H9 (cell line): ENCODE measurements at regions not wholly inside any gene's neighbourhood (a gene's known extent, or its start where the extent isn't known, plus 50 kb on each side); places are given as distances from the start of the nearest gene placed in this dataset.

ENCODE experiments used
- DNase-seq: peaks from one replicate; pipeline ENCODE4 v3.0.0-alpha.2; 2017
- H2AFZ ChIP-seq: one replicate; pipeline ENCODE4 v1.6.1; 2013; ENCODE audit warnings: mild to moderate bottlenecking, low read length, control low read depth, moderate library complexity
- H2AK5ac ChIP-seq: 2 replicates; pipeline ENCODE4 v1.6.1; 2013; ENCODE audit warnings: low read length, control low read depth, mixed read lengths; ENCODE audit not compliant: insufficient read length
- H2BK120ac ChIP-seq: one replicate; pipeline ENCODE4 v1.6.1; 2013; ENCODE audit warnings: low read depth, mild to moderate bottlenecking, low read length, control low read depth, inconsistent platforms; ENCODE audit not compliant: poor library complexity, severe bottlenecking
- H2BK12ac ChIP-seq: 2 replicates; pipeline ENCODE4 v1.6.1; 2013; ENCODE audit warnings: low read length, control low read depth, mixed read lengths, low read depth; ENCODE audit not compliant: insufficient read length
- H2BK15ac ChIP-seq: 2 replicates; pipeline ENCODE4 v1.6.1; 2013; ENCODE audit warnings: low read depth, low read length, control low read depth
- H2BK20ac ChIP-seq: one replicate; pipeline ENCODE4 v1.6.1; 2013; ENCODE audit warnings: low read depth, mild to moderate bottlenecking, low read length, control low read depth, inconsistent platforms; ENCODE audit not compliant: poor library complexity, severe bottlenecking
- H2BK5ac ChIP-seq: 2 replicates; pipeline ENCODE4 v1.6.1; 2013; ENCODE audit warnings: low read length, control low read depth, mixed read lengths; ENCODE audit not compliant: insufficient read length
- H3K14ac ChIP-seq: 2 replicates; pipeline ENCODE4 v1.6.1; 2013; ENCODE audit warnings: low read length, control low read depth; ENCODE audit not compliant: insufficient read depth
- H3K18ac ChIP-seq: 2 replicates; pipeline ENCODE4 v1.6.1; 2013; ENCODE audit warnings: low read depth, mild to moderate bottlenecking, mixed read lengths, low read length, control low read depth; ENCODE audit not compliant: insufficient read length
- H3K23ac ChIP-seq: 2 replicates; pipeline ENCODE4 v1.6.1; 2013; ENCODE audit warnings: low read length, control low read depth, mixed read lengths, low read depth; ENCODE audit not compliant: insufficient read length
- H3K23me2 ChIP-seq: 2 replicates; pipeline ENCODE4 v1.6.1; 2013; ENCODE audit warnings: low read depth, mild to moderate bottlenecking, mixed read lengths, low read length, control low read depth; ENCODE audit not compliant: insufficient read length, poor library complexity, severe bottlenecking
- H3K27ac ChIP-seq: 2 replicates; pipeline ENCODE4 v1.5.1; 2013; ENCODE audit warnings: low read length, control low read depth, mixed read lengths, low read depth; ENCODE audit not compliant: insufficient read length
- H3K27me3 ChIP-seq: 2 replicates; pipeline ENCODE4 v1.6.1; 2013; ENCODE audit warnings: low read length, control low read depth, inconsistent platforms; ENCODE audit not compliant: insufficient read depth
- H3K4ac ChIP-seq: 2 replicates; pipeline ENCODE4 v1.6.1; 2013; ENCODE audit warnings: low read depth, mild to moderate bottlenecking, control low read depth, inconsistent platforms, low read length, moderate library complexity
- H3K4me1 ChIP-seq: 2 replicates; pipeline ENCODE4 v1.6.1; 2013; ENCODE audit warnings: low read length, control low read depth, inconsistent platforms; ENCODE audit not compliant: insufficient read depth
- H3K4me2 ChIP-seq: 2 replicates; pipeline ENCODE4 v1.6.1; 2013; ENCODE audit warnings: low read length, control low read depth, mixed read lengths; ENCODE audit not compliant: insufficient read length, insufficient read depth
- H3K56ac ChIP-seq: 2 replicates; pipeline ENCODE4 v1.6.1; 2013; ENCODE audit warnings: low read depth, mild to moderate bottlenecking, mixed read lengths, low read length, control low read depth; ENCODE audit not compliant: insufficient read length
- H3K79me1 ChIP-seq: 2 replicates; pipeline ENCODE4 v1.6.1; 2013; ENCODE audit warnings: low read depth, mild to moderate bottlenecking, moderate library complexity, low read length, control low read depth, inconsistent platforms; ENCODE audit not compliant: insufficient read depth, poor library complexity, severe bottlenecking
- H3K79me2 ChIP-seq: 2 replicates; pipeline ENCODE4 v1.6.1; 2013; ENCODE audit warnings: low read length, control low read depth, inconsistent platforms; ENCODE audit not compliant: insufficient read depth
- H3K9ac ChIP-seq: 2 replicates; pipeline ENCODE4 v1.6.1; 2013; ENCODE audit warnings: low read length, control low read depth, mixed read lengths; ENCODE audit not compliant: insufficient read length; ENCODE audit errors: extremely low read depth
- H3K9me3 ChIP-seq: one replicate; pipeline ENCODE4 v1.6.1; 2013; ENCODE audit warnings: low read depth, low read length, inconsistent platforms; ENCODE audit not compliant: control insufficient read depth
- H3T11ph ChIP-seq: one replicate; pipeline ENCODE4 v1.6.1; 2013; ENCODE audit warnings: mild to moderate bottlenecking, low read length, control low read depth, inconsistent platforms
- H4K20me1 ChIP-seq: one replicate; pipeline ENCODE4 v1.6.1; 2013; ENCODE audit not compliant: control insufficient read depth, insufficient read length, insufficient read depth
- H4K5ac ChIP-seq: 2 replicates; pipeline ENCODE4 v1.6.1; 2013; ENCODE audit warnings: low read depth, mild to moderate bottlenecking, mixed read lengths, low read length, control low read depth; ENCODE audit not compliant: insufficient read length
- H4K8ac ChIP-seq: replicated peaks from 2 replicates; pipeline ENCODE4 v1.6.1; 2013; ENCODE audit warnings: low read length, control low read depth, mixed read lengths, low read depth; ENCODE audit not compliant: insufficient read length
- H4K91ac ChIP-seq: 2 replicates; pipeline ENCODE4 v1.6.1; 2013; ENCODE audit warnings: low read depth, mild to moderate bottlenecking, moderate library complexity, mixed read lengths, low read length, control low read depth; ENCODE audit not compliant: insufficient read length
- H3K27ac Mint-ChIP-seq, 3 experiments: 2 replicates in 2 of 3; 3 replicates in 1 of 3; pipeline ENCODE4 v1.8.0; 2020 to 2021; ENCODE audit warnings: mixed read lengths in 3 of 3, mild to moderate bottlenecking in 1 of 3, moderate library complexity in 1 of 3
- H3K27me3 Mint-ChIP-seq: 2 replicates; pipeline ENCODE4 v1.8.0; 2021; ENCODE audit warnings: low read depth, mild to moderate bottlenecking, moderate library complexity, mixed read lengths
- H3K36me3 Mint-ChIP-seq, 3 experiments: 2 replicates in 2 of 3; 3 replicates in 1 of 3; pipeline ENCODE4 v1.8.0; 2020 to 2021; ENCODE audit warnings: low read depth in 3 of 3, mixed read lengths in 3 of 3; ENCODE audit not compliant: insufficient read depth in 1 of 3
- H3K4me1 Mint-ChIP-seq, 2 experiments: 2 replicates each; pipeline ENCODE4 v1.8.0; 2020; ENCODE audit warnings: mixed read lengths in 2 of 2
- H3K4me3 Mint-ChIP-seq, 2 experiments: 2 replicates in 1 of 2; 3 replicates in 1 of 2; pipeline ENCODE4 v1.8.0; 2020 to 2021; ENCODE audit warnings: mild to moderate bottlenecking in 2 of 2, mixed read lengths in 2 of 2, moderate library complexity in 1 of 2
- H3K9me3 Mint-ChIP-seq, 2 experiments: 2 replicates in 1 of 2; 3 replicates in 1 of 2; pipeline ENCODE4 v1.8.0; 2020; ENCODE audit warnings: mild to moderate bottlenecking in 2 of 2, mixed read lengths in 2 of 2, moderate library complexity in 1 of 2
- CTCF ChIP-seq: fragments of 200-600 bp; sonication (generic); conservative IDR thresholded peaks from 3 replicates; pipeline ENCODE4 v1.8.0; 2021; ENCODE audit warnings: antibody characterized with exemption, mild to moderate bottlenecking
- WGBS: extraction: QIAGEN DNeasy Blood & Tissue Kit; methylation state at CpG from one replicate; pipeline ENCODE4 v1.1.7; 2013; ENCODE audit warnings: missing lambda C conversion rate, low lambda C conversion rate, mixed read lengths; ENCODE audit not compliant: insufficient read length; ENCODE audit errors: extremely low coverage; 5-methylcytosine and 5-hydroxymethylcytosine counted together

GRCh38 chr12:74889073-74889472 lies 320.6 kb downstream of the KCNC2 start:
- Histone ChIP-seq H2BK20ac (no peak overlapping the region), H4K5ac (no peak overlapping the region), H4K8ac (no peak overlapping the region), H3K9me3 (no peaks in the 10 kb centered on the region), H3T11ph (no peak overlapping the region), H2BK12ac (no peak overlapping the region), H2BK120ac (no peak overlapping the region), H3K4ac (no peak overlapping the region), H3K56ac (no peak overlapping the region), H3K23ac (no peak overlapping the region), H3K27me3 (no peaks in the 10 kb centered on the region), H2AFZ (no peak overlapping the region), H4K20me1 (no peaks in the 10 kb centered on the region), H4K91ac (no peak overlapping the region), H3K79me2 (no peaks in the 10 kb centered on the region), H3K14ac (no peak overlapping the region), H2AK5ac (no peak overlapping the region), H3K4me1 (no peaks in the 10 kb centered on the region), H3K27ac (no peak overlapping the region), H3K79me1 (no peaks in the 10 kb centered on the region), H3K18ac (no peak overlapping the region), H3K23me2 (no peaks in the 10 kb centered on the region), H2BK5ac (no peak overlapping the region), H3K4me2 (no peak overlapping the region), H3K9ac (no peak overlapping the region), H2BK15ac (no peak overlapping the region)
- Mint-ChIP-seq H3K4me1 (peaks cover 4 to 9% of the 10 kb centered on the region in 2 experiments), H3K27ac (no peak overlapping the region), H3K4me3 (no peak overlapping the region), H3K9me3 (peaks cover 0 to 7% of the 10 kb centered on the region in 2 experiments; a peak in 1 of 5 replicates), H3K36me3 (peaks cover 0 to 7% (median 0%) of the 10 kb centered on the region in 3 experiments; a peak in 2 of 7 replicates), H3K27me3 (no peaks in the 10 kb centered on the region)
- WGBS, result no CpG with 5 or more reads among the region's 2 CpGs
- no peak for TF ChIP-seq CTCF
- DNase-seq, result no peak
